GM10266 (cell line): ENCODE measurements at regions not wholly inside any gene's neighbourhood (a gene's known extent, or its start where the extent isn't known, plus 50 kb on each side); places are given as distances from the start of the nearest gene placed in this dataset.
A peak's percentile ranks its signal among the peaks of the same experiment; 100 is the strongest.
"Not testable (repeated sequence)": the region's sequence is repeated elsewhere in the genome, so short reads cannot be mapped to it uniquely, and the experiment has no call there.

ENCODE experiments used
- DNase-seq: peaks from one replicate; pipeline ENCODE4 v3.0.0; 2012; ENCODE audit errors: extremely low spot score
- CTCF ChIP-seq: IDR thresholded peaks from 2 replicates; pipeline ENCODE4 v1.5.1; 2012; ENCODE audit warnings: mild to moderate bottlenecking, low read depth; ENCODE audit not compliant: control insufficient read depth, insufficient read depth; ENCODE audit errors: missing control alignments

GRCh38 chr2:16218625-16219024, 278.3 kb downstream of the MYCN start:
- TF ChIP-seq CTCF = peak; percentile 36
- peak; percentile 35 for DNase-seq

GRCh38 chr2:16218161-16218560, 277.8 kb downstream of the MYCN start:
- no peak for DNase-seq
- no peak for TF ChIP-seq CTCF

- DNase-seq = not testable (repeated sequence)
Measured at GRCh38 chr2:16217741-16218140, 277.4 kb downstream of the MYCN start.

GRCh38 chr2:16217291-16217690, 276.9 kb downstream of the MYCN start:
- DNase-seq = no peak
- TF ChIP-seq CTCF = no peak

- no peak for TF ChIP-seq CTCF
- DNase-seq = no peak
Measured at GRCh38 chr2:16216558-16216945, 276.2 kb downstream of the MYCN start.

- no peak for TF ChIP-seq CTCF
- DNase-seq = no peak
Measured at GRCh38 chr2:16215902-16216557, 275.7 kb downstream of the MYCN start.

- DNase-seq = no peak
- no peak for TF ChIP-seq CTCF
Measured at GRCh38 chr2:16214861-16215260, 274.5 kb downstream of the MYCN start.

GRCh38 chr2:16214391-16214790, 274.0 kb downstream of the MYCN start:
- no peak for DNase-seq
- TF ChIP-seq CTCF = no peak
